NCI-H1694 (cell line): ENCODE measurements at regions not wholly inside any gene's neighbourhood (a gene's known extent, or its start where the extent isn't known, plus 50 kb on each side); places are given as distances from the start of the nearest gene placed in this dataset.

Source experiments
- DNase-seq: peaks from one replicate; lab custom pipeline; 2025; lab: John Stamatoyannopoulos, UW

GRCh38 chr12:97093187-97093683 lies 186.2 kb downstream of the NEDD1 start:
- no peak for DNase-seq

GRCh38 chr12:97097734-97098133 lies 190.7 kb downstream of the NEDD1 start:
- no peak for DNase-seq

GRCh38 chr12:97109441-97109840 lies 202.4 kb downstream of the NEDD1 start:
- DNase-seq: no peak

GRCh38 chr12:97112136-97112535 lies 205.1 kb downstream of the NEDD1 start:
- DNase-seq: no peak

- DNase-seq: no peak
These were observed 211.8 kb downstream of the NEDD1 start for GRCh38 chr12:97118796-97119375.

GRCh38 chr12:97127061-97127460 lies 220.0 kb downstream of the NEDD1 start:
- DNase-seq: no peak

- no peak for DNase-seq
These were observed 224.3 kb downstream of the NEDD1 start for GRCh38 chr12:97131220-97131981.

- no peak for DNase-seq
These were observed 225.2 kb downstream of the NEDD1 start for GRCh38 chr12:97132270-97132669.

- no peak for DNase-seq
These were observed 227.4 kb downstream of the NEDD1 start for GRCh38 chr12:97134495-97134894.

GRCh38 chr12:97140355-97140754 lies 233.3 kb downstream of the NEDD1 start:
- no peak for DNase-seq

- DNase-seq: no peak
These were observed 235.8 kb downstream of the NEDD1 start for GRCh38 chr12:97142737-97143410.

GRCh38 chr12:97148941-97149559 lies 242.0 kb downstream of the NEDD1 start:
- peak; percentile 10 for DNase-seq

- DNase-seq: no peak
These were observed 244.4 kb downstream of the NEDD1 start for GRCh38 chr12:97151481-97151880.

- no peak for DNase-seq
These were observed 252.3 kb downstream of the NEDD1 start for GRCh38 chr12:97159377-97159776.

- DNase-seq: no peak
These were observed 253.2 kb downstream of the NEDD1 start for GRCh38 chr12:97160277-97160676.

- DNase-seq: no peak
These were observed 255.1 kb downstream of the NEDD1 start for GRCh38 chr12:97162173-97162572.

GRCh38 chr12:97164936-97165335 lies 257.9 kb downstream of the NEDD1 start:
- no peak for DNase-seq

- DNase-seq: no peak
These were observed 260.5 kb downstream of the NEDD1 start for GRCh38 chr12:97167598-97167997.

- DNase-seq: peak; percentile 21
These were observed 261.7 kb downstream of the NEDD1 start for GRCh38 chr12:97168804-97169203.

- peak; percentile 71 for DNase-seq
These were observed 263.0 kb downstream of the NEDD1 start for GRCh38 chr12:97169889-97170567.

GRCh38 chr12:97173688-97174410 lies 266.8 kb downstream of the NEDD1 start:
- DNase-seq: no peak
